ENCODE measurements at regions not wholly inside any gene's neighbourhood (a gene's known extent, or its start where the extent isn't known, plus 50 kb on each side); places are given as distances from the start of the nearest gene placed in this dataset.

DNA sequence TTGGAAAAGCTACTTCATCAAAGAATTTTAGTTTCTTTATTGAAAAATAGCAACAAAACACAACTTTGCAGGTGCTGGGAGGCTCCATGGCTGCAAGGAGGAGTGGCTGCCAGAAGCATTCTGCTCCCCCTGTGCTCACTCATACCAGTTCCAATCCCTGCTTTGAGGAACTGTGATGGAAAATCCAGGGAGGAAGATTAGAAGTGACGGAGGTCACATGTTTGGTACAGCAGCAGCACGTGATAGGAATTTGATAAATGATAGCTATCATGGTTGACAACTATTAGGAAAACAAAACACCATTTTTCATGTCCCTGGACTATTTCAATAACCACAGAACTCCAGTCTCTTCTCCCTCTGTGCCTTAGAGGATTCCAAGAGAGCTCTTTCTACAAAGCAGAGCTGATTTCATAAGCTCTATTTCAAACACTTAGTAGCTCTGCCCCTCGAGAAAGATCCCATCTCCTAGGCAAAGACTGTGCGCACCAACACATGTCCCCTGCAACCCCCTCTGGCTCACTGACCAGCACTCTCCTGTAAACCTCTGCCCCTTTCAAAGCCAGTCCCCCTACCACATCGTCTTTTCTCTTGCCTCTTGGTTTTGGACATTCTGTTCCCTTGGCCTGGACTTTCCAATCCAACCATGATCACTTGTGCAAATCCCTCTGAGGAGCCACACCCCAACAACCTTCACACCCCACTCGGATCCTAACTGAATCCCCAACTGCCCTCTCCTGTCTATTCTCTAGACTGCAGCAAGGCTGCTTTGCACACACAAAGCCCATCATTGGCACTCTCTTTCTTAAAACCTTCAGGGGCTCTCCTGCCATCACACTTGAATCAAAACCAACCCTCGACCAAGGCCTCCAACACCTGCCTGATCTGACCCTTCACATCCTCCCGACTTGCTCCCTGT is 352.4 kb upstream of the PKDCC start:
- no peak for DNase-seq (ENCODE audit: low spot score)

DNA sequence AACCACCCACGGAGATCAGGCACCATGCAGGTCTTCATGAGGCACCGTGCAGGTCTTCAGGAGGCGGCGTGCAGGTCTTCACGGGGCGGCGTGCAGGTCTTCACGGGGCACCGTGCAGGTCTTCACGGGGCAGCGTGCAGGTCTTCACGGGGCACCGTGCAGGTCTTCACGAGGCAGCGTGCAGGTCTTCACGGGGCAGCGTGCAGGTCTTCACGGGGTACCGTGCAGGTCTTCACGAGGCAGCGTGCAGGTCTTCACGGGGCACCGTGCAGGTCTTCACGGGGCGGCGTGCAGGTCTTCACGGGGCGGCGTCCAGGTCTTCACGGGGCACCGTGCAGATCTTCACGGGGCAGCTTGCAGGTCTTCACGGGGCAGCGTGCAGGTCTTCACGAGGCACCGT is 350.4 kb upstream of the PKDCC start:
- DNase-seq (ENCODE audit: low spot score) = no peak

DNA sequence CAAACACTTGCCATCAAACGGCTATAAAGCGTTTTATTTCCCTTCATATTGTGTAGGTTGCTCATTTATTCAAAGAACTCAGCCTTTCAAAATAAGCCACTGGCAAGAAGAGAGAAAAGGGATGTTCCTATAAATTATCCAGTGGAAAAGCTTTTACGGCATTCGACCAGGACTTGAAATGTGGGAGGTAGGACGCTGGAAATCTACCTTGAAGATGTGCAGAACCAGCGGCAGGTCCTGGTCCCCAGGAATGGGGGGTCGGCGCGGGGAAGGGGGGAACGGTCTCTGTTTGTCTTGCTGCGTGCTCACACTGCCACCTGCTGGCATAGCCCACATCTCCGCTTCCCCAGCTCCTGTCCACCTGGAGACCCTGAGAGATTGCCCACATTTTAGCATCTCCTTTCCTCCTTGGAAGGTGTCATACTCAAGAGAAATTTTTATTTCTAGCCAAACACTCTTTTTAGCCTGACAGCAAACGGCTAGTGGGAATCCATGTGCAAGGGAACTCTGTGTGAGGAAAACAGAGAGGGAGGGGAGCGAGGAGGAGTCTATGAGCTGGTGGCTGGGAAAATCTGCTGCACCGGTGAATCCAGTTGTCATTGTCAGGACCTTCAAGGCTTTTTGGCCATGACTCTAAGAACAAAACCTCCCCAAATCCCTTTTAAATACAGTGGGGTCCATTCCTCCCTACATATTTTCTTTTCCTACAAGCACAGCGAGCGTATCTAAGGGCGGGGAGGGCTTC is 349.0 kb upstream of the PKDCC start:
- DNase-seq (ENCODE audit: low spot score) = peak; percentile 17

DNA sequence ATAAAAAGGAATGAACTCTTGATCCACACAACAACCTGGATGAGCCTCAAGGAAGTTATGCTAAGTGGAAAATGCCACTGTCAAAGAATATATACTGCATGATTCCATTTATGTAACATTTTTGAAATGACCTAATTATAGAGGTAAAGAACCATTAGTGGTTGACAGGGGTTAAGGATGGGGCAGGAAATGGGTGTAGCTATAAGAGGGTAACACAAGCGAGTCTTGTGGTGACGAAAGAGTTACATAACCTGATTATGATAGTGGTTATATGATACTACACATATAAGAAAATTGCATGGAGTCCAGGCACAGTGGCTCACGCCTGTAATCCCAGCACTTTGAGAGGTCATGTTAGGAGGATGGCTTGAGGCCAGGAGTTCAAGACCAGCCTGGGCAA is 346.6 kb upstream of the PKDCC start:
- DNase-seq (ENCODE audit: low spot score) = no peak

DNA sequence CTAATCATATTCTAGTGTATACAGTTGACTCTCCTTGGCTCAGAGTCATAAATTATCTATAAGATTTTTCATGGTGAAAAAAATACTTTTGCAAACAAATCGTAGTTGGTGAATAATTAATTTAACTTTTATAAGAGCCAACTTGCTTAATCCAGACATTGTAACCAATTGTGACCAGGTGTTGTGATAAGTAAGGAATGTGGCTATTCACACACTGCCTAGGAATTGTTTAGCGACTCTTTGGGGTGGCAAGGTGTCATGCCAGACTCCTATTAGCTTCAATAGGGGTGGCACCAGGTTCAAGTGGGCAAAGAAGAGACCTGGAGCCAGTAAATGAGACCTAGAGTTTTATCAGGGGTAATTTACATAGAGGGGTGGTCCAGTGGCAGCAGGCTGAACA is 344.7 kb upstream of the PKDCC start:
- no peak for DNase-seq (ENCODE audit: low spot score)

DNA sequence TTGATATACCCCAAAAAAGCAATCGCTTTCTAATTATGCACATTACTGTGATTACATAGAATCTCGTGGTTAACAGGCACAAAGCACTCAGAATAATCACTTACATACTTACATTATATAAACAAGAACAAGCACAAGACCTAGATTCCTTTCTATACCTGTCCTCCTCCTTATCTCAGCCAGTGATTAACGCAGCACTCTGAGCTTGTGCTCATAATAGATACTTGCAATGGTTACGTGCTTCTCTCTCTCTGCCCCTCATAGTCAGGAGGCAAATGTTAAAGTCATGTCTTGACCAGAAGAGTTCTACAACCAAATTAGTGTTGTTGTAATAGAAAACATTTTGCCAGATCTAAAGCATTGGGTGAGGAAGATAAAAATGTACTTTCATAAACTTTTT is 342.2 kb upstream of the PKDCC start:
- no peak for DNase-seq (ENCODE audit: low spot score)

DNA sequence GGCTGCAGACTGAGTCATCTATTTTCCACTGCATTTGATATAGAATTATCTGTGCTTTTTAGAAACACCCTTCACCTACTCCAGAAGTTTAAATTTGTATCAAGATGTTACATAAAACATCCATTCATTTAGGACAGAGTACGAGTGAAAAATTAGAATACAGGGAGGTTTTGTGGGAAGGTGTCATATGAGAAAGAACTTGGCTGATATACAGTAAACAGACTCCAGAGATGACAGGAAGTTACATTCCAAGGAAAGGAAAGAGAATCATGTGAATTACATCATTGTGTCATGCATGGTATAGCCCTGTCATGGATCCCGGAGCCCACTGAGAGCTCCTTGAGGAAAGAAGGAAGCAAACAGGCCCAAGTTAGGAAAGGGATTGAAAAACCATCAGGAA is 341.5 kb upstream of the PKDCC start:
- no peak for DNase-seq (ENCODE audit: low spot score)

DNA sequence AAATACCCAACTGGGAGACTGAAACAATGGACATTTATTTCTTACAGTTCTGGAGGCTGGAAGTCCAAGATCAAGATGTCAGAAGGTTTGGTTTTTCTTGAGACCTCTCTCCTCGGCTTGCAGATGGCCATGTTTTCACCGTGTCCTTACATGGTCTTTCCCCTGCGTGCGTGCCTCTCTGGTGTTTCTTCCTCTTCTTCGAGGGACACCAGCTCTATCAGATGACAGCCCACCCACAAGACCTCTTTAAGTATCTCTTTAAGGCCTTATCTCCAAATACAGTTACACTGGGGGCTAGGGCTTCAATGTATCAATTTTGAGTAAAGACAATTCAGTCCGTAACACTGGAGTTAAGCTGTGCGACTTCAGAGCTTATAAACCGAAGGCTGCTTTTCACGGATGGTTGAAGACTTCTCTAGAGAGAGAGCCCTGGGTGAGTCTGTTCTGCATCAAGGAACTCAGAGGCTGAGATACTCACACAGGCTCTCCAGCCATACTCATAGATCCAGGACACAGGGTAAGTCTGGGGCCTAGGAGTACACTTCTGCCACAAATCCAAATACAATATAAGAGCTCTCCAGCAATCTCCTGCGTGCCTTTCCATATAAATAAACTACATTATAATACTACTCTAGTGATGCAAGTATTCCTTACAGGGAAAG is 339.9 kb upstream of the PKDCC start:
- no peak for DNase-seq (ENCODE audit: low spot score)

DNA sequence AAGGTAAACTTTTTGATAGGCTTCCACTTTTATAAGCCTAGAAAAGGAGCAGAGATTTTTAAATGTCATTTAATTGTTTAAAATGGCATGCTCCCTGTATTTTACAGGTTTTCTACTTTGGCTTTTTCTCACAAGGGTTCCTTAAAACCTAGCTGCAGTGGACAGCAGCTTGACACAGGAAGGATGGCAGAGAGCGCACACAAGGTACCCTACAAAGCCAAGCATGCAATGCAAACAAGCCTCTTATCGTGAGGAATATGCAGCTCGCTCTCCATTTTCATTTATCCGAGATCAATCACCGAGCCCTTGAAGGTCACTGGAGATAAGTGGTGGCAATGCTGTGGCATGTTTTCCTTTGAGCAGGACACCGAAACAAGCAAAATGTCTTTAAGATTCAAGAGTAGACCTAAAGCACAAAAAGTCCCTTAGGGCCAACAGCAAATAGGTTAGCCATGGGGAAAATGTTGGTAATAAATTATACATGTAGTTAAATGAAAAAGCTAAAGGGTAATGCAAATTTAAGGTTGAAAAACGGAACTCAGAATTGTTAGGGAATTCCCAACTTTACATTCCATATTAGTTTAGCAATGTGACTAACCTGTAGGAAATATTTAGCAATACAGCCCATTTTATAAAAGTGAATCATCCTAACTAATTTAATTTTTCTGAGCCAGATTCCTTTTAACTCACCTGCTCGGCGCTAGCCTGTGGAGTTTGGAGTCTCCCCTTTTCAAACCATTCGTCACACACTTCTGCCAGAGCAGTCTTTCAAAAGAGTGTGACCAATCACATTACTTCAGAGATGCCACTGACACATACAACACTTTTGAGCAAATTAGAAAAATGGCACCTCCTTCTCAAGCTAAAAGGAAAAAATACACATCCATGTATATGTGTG is 337.9 kb upstream of the PKDCC start:
- no peak for DNase-seq (ENCODE audit: low spot score)

DNA sequence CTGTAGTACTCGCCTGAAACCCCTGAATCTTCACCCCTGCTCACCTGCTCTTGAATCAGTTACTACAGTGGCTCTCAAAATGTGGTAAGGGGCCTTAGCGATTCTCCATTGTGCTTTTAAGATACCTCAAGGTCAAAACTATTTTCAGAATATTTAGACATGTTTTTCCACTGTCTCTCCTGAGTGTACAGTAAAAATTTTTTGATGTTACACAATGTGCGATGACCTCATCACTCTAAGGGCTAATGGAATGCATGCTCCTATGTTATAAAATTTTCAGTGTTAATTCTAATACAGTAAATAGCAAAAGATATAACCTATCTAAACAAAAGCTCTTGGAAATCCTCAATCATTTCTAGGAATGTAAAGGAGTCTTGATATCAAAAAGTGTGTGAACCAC is 336.9 kb upstream of the PKDCC start:
- DNase-seq (ENCODE audit: low spot score) = no peak

DNA sequence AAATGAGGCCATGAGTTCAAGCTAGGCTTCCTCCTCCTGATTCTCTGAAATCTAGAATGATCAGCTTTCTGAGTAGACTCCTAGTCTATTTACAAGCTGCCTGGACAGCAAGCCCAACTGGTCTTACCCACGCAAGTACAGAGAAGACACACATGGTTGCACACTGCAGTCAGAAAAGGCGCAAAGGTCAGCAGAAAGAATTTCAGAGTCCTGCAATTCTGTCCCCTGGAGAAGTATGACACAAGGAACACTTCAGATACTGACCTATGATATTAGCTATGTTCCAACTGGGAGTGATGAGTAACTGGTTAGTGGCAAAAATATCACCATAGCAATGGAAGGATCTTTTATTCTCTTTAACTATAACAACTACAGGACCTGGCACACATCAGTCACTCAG is 336.1 kb upstream of the PKDCC start:
- DNase-seq (ENCODE audit: low spot score) = no peak

DNA sequence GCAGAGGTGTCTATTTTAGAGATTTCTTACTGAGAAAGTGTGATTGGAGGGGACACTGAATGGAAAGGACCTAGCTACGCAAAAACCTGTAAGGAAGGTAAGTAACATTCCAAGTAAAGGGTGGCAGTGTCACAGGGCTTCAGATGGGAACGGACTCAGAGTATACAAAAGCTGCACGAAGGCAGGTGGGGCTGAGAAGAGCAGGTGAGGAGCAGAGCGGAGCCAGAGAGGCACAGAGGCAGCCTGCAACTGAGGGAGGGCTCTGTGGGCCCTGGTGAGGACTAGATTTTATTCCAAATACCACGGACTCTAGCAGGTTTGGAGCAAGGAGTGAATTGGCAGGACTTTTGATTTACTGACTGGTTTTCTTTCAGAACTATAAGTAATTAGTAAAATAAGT is 331.3 kb upstream of the PKDCC start:
- no peak for DNase-seq (ENCODE audit: low spot score)

DNA sequence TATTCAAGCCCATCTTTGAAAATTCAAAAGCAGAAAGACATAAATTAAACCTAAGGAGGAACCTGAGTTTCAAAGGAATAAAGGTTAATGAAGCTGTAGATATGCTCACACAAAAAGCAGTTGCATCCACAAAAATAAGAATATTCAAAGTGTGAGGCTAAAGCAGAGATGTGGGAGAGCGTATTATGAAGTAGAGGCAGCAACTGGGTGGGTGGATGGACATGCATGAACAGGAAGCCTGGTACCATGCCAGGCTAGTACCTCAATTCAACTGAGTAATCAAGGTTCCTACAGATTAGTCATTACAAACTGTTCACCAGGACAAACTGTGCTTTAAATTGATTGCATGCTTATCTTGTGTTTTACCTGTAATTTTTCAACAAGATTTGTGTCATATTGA is 330.0 kb upstream of the PKDCC start:
- no peak for DNase-seq (ENCODE audit: low spot score)

DNA sequence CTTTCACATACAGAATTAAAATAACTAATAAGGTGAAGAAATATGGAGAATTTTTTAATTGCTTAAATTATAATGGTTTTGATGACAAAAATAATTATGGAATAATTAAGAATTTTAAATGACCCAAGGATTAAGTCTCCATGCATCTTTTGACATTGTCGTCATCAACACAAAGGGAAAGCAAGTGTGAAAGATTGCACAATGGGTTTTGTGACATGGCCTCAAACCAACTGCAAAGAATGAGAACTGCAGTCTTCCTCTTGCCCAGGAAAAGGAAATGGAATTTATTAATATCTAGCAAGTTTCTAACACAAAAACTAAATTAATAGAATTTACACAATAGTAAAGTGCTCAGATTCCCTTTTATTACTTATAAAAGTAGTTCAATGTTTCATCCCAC is 329.1 kb upstream of the PKDCC start:
- no peak for DNase-seq (ENCODE audit: low spot score)

DNA sequence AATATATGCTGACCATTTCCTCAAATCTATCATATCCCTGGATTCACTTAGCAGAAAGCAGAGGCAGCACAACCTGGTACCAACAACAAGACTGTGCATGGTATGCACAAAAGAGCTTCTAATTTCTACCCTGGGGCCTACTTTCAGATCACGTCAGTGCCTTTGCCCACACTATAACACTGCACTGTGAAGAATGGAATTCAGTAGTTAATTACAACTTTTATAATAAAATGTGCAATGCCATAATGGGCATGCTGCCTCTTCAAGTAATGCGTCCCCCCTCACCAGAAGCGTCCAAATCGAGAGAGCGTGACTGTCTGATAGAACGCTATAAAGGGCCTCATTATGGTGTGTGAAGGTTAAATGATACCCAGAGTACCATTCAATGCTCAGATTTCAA is 328.1 kb upstream of the PKDCC start:
- no peak for DNase-seq (ENCODE audit: low spot score)

DNA sequence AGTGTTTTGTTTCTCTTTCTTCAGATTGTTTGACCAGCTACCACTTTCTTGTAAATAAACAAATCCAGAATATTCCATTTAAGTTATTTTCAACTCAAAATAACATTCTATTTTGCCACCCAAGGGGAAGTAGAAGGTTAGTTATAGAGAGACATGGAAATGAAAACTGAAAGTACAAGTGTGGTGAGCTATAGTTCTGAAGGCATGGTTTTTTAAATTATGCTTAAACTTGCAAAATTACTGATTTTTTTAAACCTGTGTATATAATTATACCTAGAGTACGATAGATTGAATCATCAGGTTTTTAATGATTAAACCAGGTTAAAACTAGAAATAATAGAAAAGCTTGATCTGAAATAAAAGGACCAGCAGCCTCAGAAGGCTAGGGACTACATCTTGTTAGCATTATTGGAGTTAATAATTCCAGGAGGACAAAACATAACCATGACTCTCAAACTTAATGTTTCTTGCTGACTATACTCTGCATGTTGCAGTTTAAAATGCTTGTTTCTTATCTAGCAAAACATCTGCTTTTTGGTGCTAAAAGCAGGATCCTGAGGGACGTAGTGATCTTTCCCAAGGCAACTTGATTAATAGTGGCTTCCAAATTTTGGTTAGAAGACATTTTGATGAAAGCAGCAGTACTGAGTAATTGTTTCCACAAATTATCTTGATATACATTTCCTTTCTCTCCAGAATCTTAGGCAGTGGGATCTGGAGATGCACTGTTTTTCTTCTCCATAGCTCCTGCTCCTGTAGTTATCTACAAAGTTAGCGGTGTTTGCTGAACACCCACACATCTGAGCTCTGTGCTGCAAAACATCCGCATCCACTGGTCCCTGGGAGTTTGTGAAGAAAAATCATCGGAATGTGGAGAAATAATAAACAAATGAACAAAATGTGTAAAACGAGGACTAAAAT is 327.2 kb upstream of the PKDCC start:
- no peak for DNase-seq (ENCODE audit: low spot score)

DNA sequence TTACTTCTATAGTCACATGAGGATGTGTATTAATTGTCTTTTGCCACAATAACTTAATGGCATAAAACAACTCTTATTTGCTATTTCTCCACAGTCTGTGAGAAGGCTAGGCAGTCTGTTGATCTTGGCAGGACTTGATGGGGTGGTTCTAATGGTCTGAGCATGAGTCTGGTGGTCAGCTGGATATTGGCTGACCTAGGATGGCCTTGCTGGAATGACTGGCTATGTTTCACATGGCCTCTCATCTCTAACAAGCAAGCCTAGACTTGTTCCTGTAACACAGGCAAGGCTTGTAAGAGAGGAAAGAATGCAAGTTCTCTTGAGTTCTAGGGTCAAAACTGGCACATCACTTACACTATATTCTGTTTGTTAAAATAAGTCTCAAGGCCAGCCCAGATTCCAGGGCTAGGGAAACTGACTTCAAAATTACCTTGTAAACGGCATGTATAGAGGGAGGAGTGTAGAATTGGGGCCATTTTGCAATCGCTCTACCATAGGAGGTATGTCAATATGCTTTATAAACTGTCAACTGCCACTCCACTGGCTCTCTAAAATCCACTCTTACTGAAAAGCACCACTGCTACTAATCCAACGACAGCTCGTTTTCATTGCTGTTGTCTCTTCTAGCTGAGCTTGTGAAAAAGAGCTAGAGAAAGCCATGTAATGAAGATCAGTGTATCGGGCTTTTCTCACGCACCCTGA is 325.0 kb upstream of the PKDCC start:
- DNase-seq (ENCODE audit: low spot score) = no peak

DNA sequence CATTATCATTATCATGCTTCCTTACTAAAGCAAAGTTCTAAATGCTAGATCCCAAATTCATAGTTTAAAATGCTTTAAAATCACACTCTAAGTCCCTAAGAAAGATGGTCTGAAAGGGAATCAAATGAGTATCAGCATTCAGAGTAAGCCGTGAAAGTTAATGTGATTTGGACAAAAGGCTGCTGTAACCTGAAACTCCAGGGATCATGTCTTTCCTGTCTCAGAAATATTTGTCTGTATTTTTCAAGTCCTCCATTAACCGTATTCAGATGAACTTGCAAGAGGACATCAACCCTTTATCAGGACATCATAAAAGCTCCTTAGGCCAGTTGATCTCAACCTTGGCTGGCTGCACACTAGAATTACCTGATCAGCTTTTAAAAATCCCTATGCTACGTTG is 324.3 kb upstream of the PKDCC start:
- DNase-seq (ENCODE audit: low spot score) = no peak

DNA sequence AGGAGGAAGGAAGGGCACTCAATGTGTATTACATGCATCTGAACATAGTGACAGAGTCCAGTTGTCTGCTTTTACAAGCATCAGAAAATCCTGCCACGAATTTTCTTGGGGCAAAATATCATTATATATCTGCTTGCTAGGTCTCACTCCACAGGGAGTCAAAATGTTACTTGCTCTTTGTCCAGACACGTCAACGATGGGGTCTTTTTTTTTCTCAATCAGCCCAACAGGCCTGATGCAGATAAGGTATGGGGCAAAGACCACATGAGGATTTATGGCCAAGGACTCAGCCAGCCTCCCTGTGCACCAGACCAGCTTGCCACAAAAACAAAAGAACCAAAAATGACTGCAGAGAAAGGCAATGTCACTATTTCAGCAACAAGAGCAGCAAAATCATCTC is 323.4 kb upstream of the PKDCC start:
- no peak for DNase-seq (ENCODE audit: low spot score)

DNA sequence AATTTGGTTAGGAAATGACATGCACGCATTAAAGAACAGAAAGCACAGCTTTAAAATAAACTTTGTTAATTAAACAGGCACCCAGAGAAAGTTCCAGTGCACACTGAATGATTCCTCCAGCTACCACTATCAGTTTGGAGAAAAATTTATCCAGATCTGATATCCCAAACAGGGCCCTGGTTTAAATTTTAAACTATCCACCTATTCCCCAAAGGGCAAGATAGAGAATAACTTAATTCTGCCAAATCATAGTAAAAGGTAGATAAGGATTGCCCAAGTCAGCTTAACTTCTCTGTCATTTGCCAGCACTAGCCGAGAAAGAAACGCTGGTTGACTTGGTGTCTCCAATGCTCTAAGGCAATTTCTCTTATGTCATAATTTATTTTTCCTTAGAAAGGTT is 321.9 kb upstream of the PKDCC start:
- DNase-seq (ENCODE audit: low spot score) = no peak

Data from hepatic stellate cell (primary cell).